AG09309 (cell line): ENCODE measurements at regions not wholly inside any gene's neighbourhood (a gene's known extent, or its start where the extent isn't known, plus 50 kb on each side); places are given as distances from the start of the nearest gene placed in this dataset.

Source experiments
- DNase-seq: peaks from one replicate; pipeline ENCODE4 v3.0.0-alpha.2; 2010; ENCODE audit warnings: low read depth
- H3K4me3 ChIP-seq: 2 replicates; pipeline ENCODE4 v1.5.1; 2011; ENCODE audit warnings: mild to moderate bottlenecking, low read depth, low read length, moderate library complexity; ENCODE audit not compliant: control insufficient read depth
- TF ChIP-seq, protein P1 (sequence below): IDR thresholded peaks from 2 replicates; pipeline ENCODE4 v1.5.1; 2011; ENCODE audit warnings: mild to moderate bottlenecking, low read depth, low read length, inconsistent platforms; ENCODE audit not compliant: insufficient read depth, control insufficient read depth; ENCODE audit errors: missing control alignments

DNA sequence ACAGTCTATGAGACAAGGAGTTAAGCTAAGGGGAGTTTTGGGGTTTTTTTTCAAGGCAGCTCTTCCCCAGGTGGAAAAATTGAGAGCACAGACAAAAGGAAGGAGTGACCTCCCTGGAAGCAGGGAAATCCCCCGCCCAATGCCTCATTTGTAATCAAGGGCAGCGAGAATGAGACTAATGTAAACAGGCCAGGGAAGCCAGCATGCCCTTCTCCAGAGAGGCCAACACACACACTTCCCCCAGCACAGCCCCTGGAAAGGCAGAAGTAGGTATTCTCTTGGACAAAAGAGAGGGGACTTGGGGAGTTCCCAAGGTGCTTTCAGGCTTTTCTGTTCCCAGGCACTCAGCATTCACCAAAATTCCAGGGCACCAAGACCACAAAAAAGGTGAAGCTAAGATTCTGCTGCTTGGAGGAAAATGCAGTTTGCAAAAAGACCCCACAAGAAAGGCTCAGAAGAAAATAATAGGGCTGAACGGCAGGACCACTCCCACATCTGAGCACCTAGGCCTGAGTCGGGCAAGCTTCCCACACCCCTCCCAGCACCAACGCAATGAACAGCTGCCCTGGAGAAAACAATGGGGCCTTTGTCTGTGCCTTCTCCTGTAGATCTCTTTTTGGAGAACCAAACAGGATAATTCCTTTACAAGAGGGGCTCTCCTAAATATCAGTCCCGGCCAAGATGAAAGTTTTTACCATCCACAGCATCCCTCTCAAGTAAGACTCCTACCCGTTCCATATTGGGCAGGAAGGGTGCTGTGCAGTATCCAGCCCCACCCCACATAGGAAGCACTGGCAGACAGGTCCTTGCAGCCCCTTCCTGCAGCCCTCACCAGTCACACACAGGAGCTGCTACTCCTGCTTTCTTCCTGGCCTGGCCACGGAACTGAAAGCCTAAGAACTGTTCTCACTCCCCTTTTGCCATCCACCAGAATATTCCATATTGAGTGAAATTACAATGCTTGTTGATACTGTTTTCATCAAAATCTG, 70.7 kb upstream of the AKIP1 start:
- TF ChIP-seq, protein P1, sequence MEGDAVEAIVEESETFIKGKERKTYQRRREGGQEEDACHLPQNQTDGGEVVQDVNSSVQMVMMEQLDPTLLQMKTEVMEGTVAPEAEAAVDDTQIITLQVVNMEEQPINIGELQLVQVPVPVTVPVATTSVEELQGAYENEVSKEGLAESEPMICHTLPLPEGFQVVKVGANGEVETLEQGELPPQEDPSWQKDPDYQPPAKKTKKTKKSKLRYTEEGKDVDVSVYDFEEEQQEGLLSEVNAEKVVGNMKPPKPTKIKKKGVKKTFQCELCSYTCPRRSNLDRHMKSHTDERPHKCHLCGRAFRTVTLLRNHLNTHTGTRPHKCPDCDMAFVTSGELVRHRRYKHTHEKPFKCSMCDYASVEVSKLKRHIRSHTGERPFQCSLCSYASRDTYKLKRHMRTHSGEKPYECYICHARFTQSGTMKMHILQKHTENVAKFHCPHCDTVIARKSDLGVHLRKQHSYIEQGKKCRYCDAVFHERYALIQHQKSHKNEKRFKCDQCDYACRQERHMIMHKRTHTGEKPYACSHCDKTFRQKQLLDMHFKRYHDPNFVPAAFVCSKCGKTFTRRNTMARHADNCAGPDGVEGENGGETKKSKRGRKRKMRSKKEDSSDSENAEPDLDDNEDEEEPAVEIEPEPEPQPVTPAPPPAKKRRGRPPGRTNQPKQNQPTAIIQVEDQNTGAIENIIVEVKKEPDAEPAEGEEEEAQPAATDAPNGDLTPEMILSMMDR, result no peak
- no peak for DNase-seq
- no peak overlapping the region for H3K4me3 ChIP-seq

GRCh38 chr11:8841899-8842298, 69.1 kb upstream of the AKIP1 start:
- TF ChIP-seq, protein P1, result no peak
- no peak overlapping the region for H3K4me3 ChIP-seq
- DNase-seq, result no peak

DNA sequence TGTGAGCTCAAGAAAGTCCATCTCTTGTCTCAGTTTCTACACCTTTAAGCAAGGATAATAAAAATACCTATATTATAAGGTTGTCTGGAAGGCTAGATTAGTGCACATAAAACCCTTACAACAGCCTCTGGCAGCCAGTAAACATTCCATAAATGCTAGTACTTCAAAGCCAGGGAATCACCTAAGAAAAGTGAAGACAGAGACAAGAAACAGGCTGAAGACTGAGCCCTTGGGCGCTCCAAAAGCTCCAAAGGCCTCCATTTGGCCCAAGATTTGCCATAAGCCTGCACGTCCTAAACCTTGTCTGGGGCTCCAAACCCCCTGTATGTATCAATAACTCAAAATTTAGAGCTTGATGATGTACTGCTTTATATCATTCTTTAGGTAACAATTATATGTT, 52.2 kb upstream of the AKIP1 start:
- H3K4me3 ChIP-seq, result no peak overlapping the region
- TF ChIP-seq, protein P1, result no peak
- DNase-seq, result no peak
